HEK293T (cell line): ENCODE measurements at regions not wholly inside any gene's neighbourhood (a gene's known extent, or its start where the extent isn't known, plus 50 kb on each side); places are given as distances from the start of the nearest gene placed in this dataset.
"Not testable (repeated sequence)": the region's sequence is repeated elsewhere in the genome, so short reads cannot be mapped to it uniquely, and the experiment has no call there.

ENCODE experiments used
- CTCF ChIA-PET: fragments of 350-600 bp; formaldehyde crosslinking; extraction: SDS; loops from one replicate; lab custom pipeline; 2021; ENCODE audit warnings: antibody characterized with exemption, inconsistent platforms; lab: Yijun Ruan, JAX
- POLR2A ChIA-PET: fragments of 350-600 bp; formaldehyde crosslinking; extraction: SDS; loops from one replicate; lab custom pipeline; 2020; ENCODE audit warnings: antibody characterized with exemption, inconsistent platforms; lab: Yijun Ruan, JAX
- DNase-seq: peaks from one replicate; pipeline ENCODE4 v3.0.0; 2012; ENCODE audit warnings: mixed read lengths; ENCODE audit errors: extremely low spot score
- ARNT ChIP-seq: fragments of 450-650 bp; IDR thresholded peaks from 2 replicates; pipeline ENCODE4 v1.6.1; 2017; ENCODE audit warnings: mild to moderate bottlenecking
- BHLHE40 ChIP-seq: fragments of 450-650 bp; IDR thresholded peaks from 2 replicates; pipeline ENCODE4 v1.6.1; 2016; ENCODE audit warnings: mild to moderate bottlenecking, moderate library complexity, borderline replicate concordance
- CTBP1 ChIP-seq: fragments of 450-650 bp; IDR thresholded peaks from 2 replicates; pipeline ENCODE4 v1.6.1; 2016; ENCODE audit warnings: borderline replicate concordance
- ELF4 ChIP-seq: fragments of 450-650 bp; IDR thresholded peaks from 2 replicates; pipeline ENCODE4 v1.6.1; 2017; ENCODE audit warnings: antibody characterized with exemption
- FOXA1 ChIP-seq: fragments of 450-650 bp; IDR thresholded peaks from 2 replicates; pipeline ENCODE4 v1.6.1; 2016; ENCODE audit warnings: mild to moderate bottlenecking
- FOXK2 ChIP-seq: fragments of 450-650 bp; IDR thresholded peaks from 2 replicates; pipeline ENCODE4 v1.6.1; 2016; ENCODE audit warnings: mild to moderate bottlenecking
- FOXM1 ChIP-seq: fragments of 450-650 bp; IDR thresholded peaks from 2 replicates; pipeline ENCODE4 v1.6.1; 2017; ENCODE audit warnings: mild to moderate bottlenecking, borderline replicate concordance
- HDGF ChIP-seq: fragments of 450-650 bp; IDR thresholded peaks from 2 replicates; pipeline ENCODE4 v1.6.1; 2017; ENCODE audit warnings: antibody characterized with exemption, borderline replicate concordance
- L3MBTL2 ChIP-seq: fragments of 450-650 bp; conservative IDR thresholded peaks from 2 replicates; pipeline ENCODE4 v1.6.1; 2016; ENCODE audit warnings: mild to moderate bottlenecking
- LEF1 ChIP-seq: fragments of 450-650 bp; IDR thresholded peaks from 2 replicates; pipeline ENCODE4 v1.6.1; 2017; ENCODE audit warnings: mild to moderate bottlenecking, borderline replicate concordance
- NFRKB ChIP-seq: fragments of 450-650 bp; IDR thresholded peaks from 2 replicates; pipeline ENCODE4 v1.6.1; 2016; ENCODE audit warnings: mild to moderate bottlenecking, moderate library complexity
- SP1 ChIP-seq: fragments of 450-650 bp; IDR thresholded peaks from 2 replicates; pipeline ENCODE4 v1.6.1; 2017
- SUZ12 ChIP-seq: fragments of 450-650 bp; IDR thresholded peaks from 2 replicates; pipeline ENCODE4 v1.6.1; 2016; ENCODE audit warnings: mild to moderate bottlenecking
- TARDBP ChIP-seq: fragments of 450-650 bp; IDR thresholded peaks from 2 replicates; pipeline ENCODE4 v1.6.1; 2016
- ZNF384 ChIP-seq: fragments of 450-650 bp; IDR thresholded peaks from 2 replicates; pipeline ENCODE4 v1.6.1; 2016
- TF ChIP-seq, protein P1 (sequence below): fragments of 450-650 bp; IDR thresholded peaks from 2 replicates; pipeline ENCODE4 v1.6.1; 2016

DNA sequence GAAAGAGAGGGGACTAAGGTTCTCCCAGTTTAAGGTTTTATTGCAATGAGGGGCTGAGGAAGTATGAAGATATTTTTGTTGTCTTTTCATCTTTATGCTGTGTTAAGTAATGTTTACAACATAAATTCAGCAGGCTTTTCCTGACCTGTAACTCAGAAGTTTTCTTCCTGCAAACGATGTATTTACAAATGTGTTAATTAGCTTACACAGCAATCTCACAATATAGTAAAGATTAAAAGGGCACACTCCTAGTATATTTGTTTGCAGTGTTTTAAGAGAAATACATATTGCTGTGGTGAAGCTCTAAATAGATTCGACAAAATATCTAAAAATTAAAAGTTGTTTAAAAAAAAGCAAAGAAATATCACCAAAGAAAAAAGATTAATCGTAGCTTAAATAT, 55.7 kb downstream of the OR11H12 start:
- TF ChIP-seq CTBP1 (no peak), SUZ12 (no peak), ARNT (no peak), FOXM1 (no peak), NFRKB (no peak), SP1 (no peak), BHLHE40 (no peak), ZNF384 (no peak), ELF4 (no peak), FOXK2 (no peak), LEF1 (no peak), TARDBP (no peak), FOXA1 (no peak), HDGF (no peak), L3MBTL2 (no peak)
- TF ChIP-seq, protein P1, sequence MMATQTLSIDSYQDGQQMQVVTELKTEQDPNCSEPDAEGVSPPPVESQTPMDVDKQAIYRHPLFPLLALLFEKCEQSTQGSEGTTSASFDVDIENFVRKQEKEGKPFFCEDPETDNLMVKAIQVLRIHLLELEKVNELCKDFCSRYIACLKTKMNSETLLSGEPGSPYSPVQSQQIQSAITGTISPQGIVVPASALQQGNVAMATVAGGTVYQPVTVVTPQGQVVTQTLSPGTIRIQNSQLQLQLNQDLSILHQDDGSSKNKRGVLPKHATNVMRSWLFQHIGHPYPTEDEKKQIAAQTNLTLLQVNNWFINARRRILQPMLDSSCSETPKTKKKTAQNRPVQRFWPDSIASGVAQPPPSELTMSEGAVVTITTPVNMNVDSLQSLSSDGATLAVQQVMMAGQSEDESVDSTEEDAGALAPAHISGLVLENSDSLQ: no peak
- no peak for DNase-seq
- POLR2A ChIA-PET: no interaction called here
- CTCF ChIA-PET: no interaction called here

DNA sequence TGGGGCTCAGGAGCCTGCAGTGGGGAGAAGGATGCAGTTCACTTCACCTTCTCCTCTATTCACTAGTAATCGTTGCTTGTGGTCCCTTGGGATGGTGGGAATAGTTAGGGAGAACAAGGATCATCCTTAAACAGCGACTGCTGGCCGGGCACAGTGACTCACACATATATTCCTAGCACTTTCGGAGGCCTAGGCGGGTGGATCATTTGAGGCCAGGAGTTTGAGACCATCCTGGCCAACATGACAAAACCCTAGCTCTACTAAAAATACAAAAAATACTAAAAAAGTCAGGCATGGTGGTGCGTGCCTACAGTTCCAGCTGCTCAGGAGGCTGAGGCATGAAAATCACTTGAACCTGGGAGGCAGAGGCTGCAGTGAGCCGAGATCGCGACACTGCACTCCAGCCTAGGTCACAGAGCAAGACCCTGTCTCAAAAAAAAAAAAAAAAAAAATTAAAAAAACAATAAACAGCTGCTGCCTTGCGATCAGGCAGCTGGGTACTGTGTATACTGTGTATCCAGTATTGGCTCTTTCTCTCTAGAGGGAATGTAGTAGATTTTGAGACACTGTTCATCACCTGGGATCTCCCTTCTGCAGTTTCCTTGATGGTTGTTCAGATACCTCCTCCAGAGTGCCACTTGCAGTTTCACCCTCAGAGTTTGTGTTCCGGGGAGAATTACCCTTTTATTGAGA, 59.1 kb downstream of the OR11H12 start:
- CTCF ChIA-PET, POLR2A ChIA-PET, DNase-seq: not testable (repeated sequence)

DNA sequence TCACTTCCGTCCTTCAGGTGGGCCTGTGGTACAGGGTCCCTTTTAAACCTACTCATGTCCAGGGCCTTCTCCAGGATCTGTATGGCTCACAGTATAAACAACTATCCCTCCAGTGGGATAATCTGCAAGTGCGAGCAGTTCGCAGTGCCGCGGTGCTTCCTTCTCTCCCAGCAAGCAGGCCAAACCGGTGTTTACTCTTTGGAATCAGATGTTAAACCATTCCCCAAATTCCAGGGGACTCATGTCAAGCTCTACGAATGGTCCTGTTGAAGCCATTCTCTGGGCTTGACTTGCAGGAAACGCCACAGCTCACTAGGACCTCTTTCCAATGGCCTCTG, 59.6 kb downstream of the OR11H12 start:
- ChIA-PET POLR2A (no interaction called here), CTCF (no interaction called here)
- no peak for TF ChIP-seq L3MBTL2
- TF ChIP-seq SP1: no peak
- TF ChIP-seq SUZ12: no peak
- TF ChIP-seq CTBP1: no peak
- no peak for TF ChIP-seq NFRKB
- TF ChIP-seq FOXK2: no peak
- no peak for TF ChIP-seq ARNT
- no peak for TF ChIP-seq FOXM1
- no peak for TF ChIP-seq HDGF
- no peak for DNase-seq

DNA sequence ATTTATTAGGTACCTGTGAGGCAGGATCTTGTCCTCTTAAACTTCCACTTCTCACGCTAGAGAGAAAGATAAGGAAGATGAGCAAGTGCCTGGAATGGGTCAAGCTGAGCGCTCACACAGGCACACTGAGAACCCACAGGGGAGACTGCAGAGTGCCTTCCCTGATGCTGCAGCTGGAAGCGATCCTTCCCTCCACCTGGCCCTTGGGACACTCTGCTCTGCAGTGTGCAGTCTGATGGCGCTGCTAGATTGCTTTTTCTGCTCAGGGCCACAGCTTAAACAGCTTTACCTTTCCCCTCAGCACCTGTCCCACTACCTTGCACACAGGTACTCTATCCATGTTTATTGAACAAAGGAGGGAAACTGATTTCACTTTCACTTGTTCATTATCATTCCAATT, 66.9 kb downstream of the OR11H12 start:
- CTCF ChIA-PET, POLR2A ChIA-PET, DNase-seq: not testable (repeated sequence)

DNA sequence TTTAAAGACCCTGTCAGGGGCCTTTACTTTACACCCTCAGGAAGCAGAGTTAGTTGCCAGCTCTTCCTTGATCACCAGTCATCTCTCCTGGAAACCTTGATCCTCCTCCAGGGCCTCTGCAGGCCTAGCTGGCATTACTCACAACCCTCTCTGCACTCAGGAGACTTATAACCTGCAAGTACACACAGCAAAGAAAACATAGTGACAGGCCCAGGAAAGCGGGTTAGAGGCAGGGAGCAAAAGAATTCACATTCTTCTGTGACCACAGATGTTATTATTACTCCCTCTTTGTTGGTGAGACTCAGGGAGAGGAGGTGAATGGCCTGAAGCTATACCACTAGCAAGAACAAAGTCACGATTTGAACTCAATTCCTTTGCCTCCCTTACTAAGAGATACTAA, 87.4 kb downstream of the OR11H12 start:
- no peak for TF ChIP-seq TARDBP
- no peak for TF ChIP-seq NFRKB
- TF ChIP-seq ARNT: no peak
- TF ChIP-seq, protein P1: no peak
- no peak for TF ChIP-seq BHLHE40
- no peak for TF ChIP-seq FOXK2
- TF ChIP-seq HDGF: no peak
- no peak for TF ChIP-seq SUZ12
- no peak for TF ChIP-seq ZNF384
- TF ChIP-seq CTBP1: no peak
- DNase-seq: no peak
- POLR2A ChIA-PET: no interaction called here
- CTCF ChIA-PET: interaction anchor here (0.6 kb wide), 1 partner anchor 685 kb away, joined by 3 read pairs; no protein-coding TSS in a partner anchor
